ENCODE measurements at regions not wholly inside any gene's neighbourhood (a gene's known extent, or its start where the extent isn't known, plus 50 kb on each side); places are given as distances from the start of the nearest gene placed in this dataset.

DNA sequence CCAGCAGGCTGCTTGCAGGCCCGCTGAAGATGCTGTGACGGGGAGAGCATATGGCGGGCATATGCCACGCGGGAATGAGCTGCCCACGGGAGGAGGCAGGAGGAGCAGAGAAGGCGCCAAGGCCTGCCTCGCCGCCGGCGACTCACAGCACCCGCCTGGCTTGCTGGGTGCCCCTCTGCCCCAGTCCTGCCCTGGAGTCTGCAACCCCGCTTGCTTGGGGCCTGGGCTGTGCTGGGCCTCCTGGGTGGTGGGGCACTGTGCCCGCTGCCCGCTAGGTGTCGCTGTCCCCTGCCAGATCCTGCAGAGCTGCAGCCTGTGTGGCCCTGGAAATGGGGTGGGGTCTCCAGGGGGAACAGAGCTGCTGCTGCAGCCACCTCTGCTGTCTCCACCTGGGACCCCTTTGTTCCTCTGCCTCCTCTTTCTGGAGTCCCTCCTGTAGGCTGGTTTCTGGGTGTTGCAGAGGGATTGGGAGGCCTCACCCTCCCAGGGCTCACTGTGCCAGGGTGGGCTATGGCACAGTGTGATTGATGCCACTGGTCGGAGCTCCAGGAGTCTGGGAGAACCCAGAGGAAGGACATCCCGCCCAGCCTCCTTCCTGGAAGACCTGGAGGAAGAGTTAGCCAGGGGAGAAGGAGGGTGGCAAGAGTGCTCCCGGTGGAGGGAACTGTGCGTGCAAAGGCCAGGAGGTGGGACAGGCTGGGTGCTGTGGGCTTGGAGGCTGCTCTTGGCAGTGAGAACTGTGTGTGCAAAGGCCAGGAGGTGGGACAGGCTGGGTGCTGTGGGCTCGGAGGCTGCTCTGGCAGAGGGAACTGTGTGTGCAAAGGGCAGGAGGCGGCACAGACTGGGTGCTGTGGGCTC lies 141.0 kb upstream of the CIBAR2 start:
- TF ChIP-seq POLR2A (IDR thresholded peaks at IDR 0.05; ENCODE audit: low read depth, low read length) (no peak), RAD21 (IDR thresholded peaks at IDR 0.05; ENCODE audit: low read length) (peak; percentile 61), MAFK (IDR thresholded peaks at IDR 0.05; ENCODE audit: low read depth, low read length) (no peak), USF2 (IDR thresholded peaks at IDR 0.05; ENCODE audit: low read depth, low read length) (no peak), MXI1 (IDR thresholded peaks at IDR 0.05; ENCODE audit: borderline replicate concordance, low read depth, low read length) (no peak), BHLHE40 (IDR thresholded peaks at IDR 0.05; ENCODE audit: low read depth, low read length) (no peak), CEBPB (IDR thresholded peaks at IDR 0.05; ENCODE audit: low read depth, low read length) (no peak), FOS (IDR thresholded peaks at IDR 0.05; ENCODE audit: low read depth, low read length) (no peak), NFE2L2 (IDR thresholded peaks at IDR 0.05; ENCODE audit: low read depth, low read length) (no peak), SMC3 (IDR thresholded peaks at IDR 0.05; ENCODE audit: low read depth, low read length) (peak; percentile 44)
- TF ChIP-seq, protein P1, sequence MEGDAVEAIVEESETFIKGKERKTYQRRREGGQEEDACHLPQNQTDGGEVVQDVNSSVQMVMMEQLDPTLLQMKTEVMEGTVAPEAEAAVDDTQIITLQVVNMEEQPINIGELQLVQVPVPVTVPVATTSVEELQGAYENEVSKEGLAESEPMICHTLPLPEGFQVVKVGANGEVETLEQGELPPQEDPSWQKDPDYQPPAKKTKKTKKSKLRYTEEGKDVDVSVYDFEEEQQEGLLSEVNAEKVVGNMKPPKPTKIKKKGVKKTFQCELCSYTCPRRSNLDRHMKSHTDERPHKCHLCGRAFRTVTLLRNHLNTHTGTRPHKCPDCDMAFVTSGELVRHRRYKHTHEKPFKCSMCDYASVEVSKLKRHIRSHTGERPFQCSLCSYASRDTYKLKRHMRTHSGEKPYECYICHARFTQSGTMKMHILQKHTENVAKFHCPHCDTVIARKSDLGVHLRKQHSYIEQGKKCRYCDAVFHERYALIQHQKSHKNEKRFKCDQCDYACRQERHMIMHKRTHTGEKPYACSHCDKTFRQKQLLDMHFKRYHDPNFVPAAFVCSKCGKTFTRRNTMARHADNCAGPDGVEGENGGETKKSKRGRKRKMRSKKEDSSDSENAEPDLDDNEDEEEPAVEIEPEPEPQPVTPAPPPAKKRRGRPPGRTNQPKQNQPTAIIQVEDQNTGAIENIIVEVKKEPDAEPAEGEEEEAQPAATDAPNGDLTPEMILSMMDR (conservative IDR thresholded peaks at IDR 0.05; ENCODE audit: low read depth, low read length) = peak; percentile 69

Measured in IMR-90 (cell line).